Gastroesophageal sphincter (tissue), 4 donors: ENCODE measurements at regions not wholly inside any gene's neighbourhood (a gene's known extent, or its start where the extent isn't known, plus 50 kb on each side); places are given as distances from the start of the nearest gene placed in this dataset.
A peak's percentile ranks its signal among the peaks of the same experiment; 100 is the strongest.

ENCODE experiments used
- ATAC-seq: fragments of 150-250 bp; one replicate; pipeline ENCODE4 v1.9.1; 2016; ENCODE audit warnings: mild to moderate bottlenecking, moderate library complexity
- H3K27ac ChIP-seq, 4 donors: fragments of 200-600 bp; sonication (generic) in 3 of 4; 1 replicate in 3 of 4; 2 replicates in 1 of 4; pipeline ENCODE4 v1.5.1; 2016 to 2019
- H3K27me3 ChIP-seq: fragments of 200-600 bp; sonication (generic); one replicate; pipeline ENCODE4 v1.5.1; 2019
- H3K36me3 ChIP-seq, 2 donors: fragments of 200-600 bp; sonication (generic); one replicate each; pipeline ENCODE4 v1.5.1; 2019; ENCODE audit warnings: control low read depth in 1 of 2
- H3K4me1 ChIP-seq, 3 donors: fragments of 200-600 bp; sonication (generic); 1 replicate in 2 of 3; 2 replicates in 1 of 3; pipeline ENCODE4 v1.5.1; 2016 to 2019; ENCODE audit warnings: control low read depth in 2 of 3
- H3K4me3 ChIP-seq, 2 donors: fragments of 200-600 bp; sonication (generic); one replicate each; pipeline ENCODE4 v1.5.1; 2019; ENCODE audit warnings: mild to moderate bottlenecking in 1 of 2, moderate library complexity in 1 of 2
- H3K9me3 ChIP-seq, 3 donors: fragments of 200-600 bp; sonication (generic); one replicate each; pipeline ENCODE4 v1.5.1; 2017 to 2019; ENCODE audit warnings: control low read depth in 2 of 3
- CTCF ChIP-seq, 4 experiments: fragments of 200-600 bp in 2 of 4; fragments of 450-650 bp in 2 of 4; sonication (generic) in 1 of 4; IDR thresholded peaks; one replicate each; pipeline ENCODE4 v1.5.1; 2017 to 2019; ENCODE audit warnings: antibody characterized with exemption in 4 of 4, mild to moderate bottlenecking in 2 of 4, moderate library complexity in 2 of 4
- EP300 ChIP-seq: sonication (generic); formaldehyde crosslinking; IDR thresholded peaks from one replicate; pipeline ENCODE4 v1.6.1; 2017; ENCODE audit warnings: antibody characterized with exemption, mild to moderate bottlenecking
- POLR2A ChIP-seq, 2 donors: fragments of 450-650 bp; IDR thresholded peaks; one replicate each; pipeline ENCODE4 v1.6.1; 2017; ENCODE audit warnings: antibody characterized with exemption in 2 of 2, mild to moderate bottlenecking in 2 of 2, moderate library complexity in 1 of 2
- POLR2AphosphoS5 ChIP-seq: sonication (generic); formaldehyde crosslinking; IDR thresholded peaks from one replicate; pipeline ENCODE4 v1.6.1; 2017; ENCODE audit warnings: antibody characterized with exemption
- WGBS, 2 donors: methylation state at CpG; one replicate each; pipeline ENCODE4 v1.1.5; 2018; ENCODE audit warnings: low coverage in 1 of 2; 5-methylcytosine and 5-hydroxymethylcytosine counted together

DNA sequence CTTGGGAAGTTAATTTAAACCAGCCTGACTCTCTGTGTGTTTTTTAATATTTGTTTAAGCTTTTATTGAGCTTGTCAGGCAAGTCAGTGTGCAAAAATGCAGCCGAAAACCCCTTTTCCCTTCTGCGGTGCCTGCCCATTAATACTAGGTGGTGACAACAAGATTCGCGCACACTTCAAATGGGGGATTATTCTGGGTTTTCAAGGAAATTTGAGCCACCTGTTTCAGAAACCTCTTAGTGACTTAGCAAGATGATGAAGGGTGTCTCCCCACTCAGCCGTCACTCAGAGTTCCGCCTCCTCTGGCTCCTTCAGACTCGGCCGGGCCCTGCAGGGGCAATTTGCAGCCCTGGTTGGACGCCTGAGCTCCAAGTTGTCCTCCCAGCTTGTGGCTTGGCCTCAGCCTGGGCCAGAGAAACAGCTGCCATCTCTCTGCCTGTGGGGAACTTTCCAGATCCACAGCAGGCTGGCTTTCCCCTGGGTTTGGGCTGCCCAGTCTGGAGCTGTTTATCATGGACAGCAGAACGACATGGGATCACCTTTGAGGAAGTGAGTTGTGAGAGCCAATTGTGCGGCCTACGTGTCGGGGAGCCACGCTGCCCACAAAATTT is 75.9 kb downstream of the SPRY4 start:
- Histone ChIP-seq H3K4me3 (no peak overlapping the region), H3K27ac (peak overlapping the region in 2 of 4 donors; percentile 18 to 54), H3K4me1 (peaks cover 4 to 28% (median 12%) of the 10 kb centered on the region in 3 donors), H3K27me3 (no peaks in the 10 kb centered on the region), H3K36me3 (no peaks in the 10 kb centered on the region), H3K9me3 (no peaks in the 10 kb centered on the region)
- 47 to 58% methylated on average over 6 of the region's 14 CpGs for WGBS, 2 donors
- peak; percentile 44 for ATAC-seq
- TF ChIP-seq POLR2A (IDR thresholded peaks at IDR 0.05): no peak
- TF ChIP-seq CTCF (IDR thresholded peaks at IDR 0.05): no peak

- peak overlapping the region in 3 of 4 donors; percentile 50 to 72 (median 53) for H3K27ac ChIP-seq
- peaks cover 4 to 28% (median 12%) of the 10 kb centered on the region in 3 donors for H3K4me1 ChIP-seq
- WGBS, 2 donors: 22 to 24% methylated on average over 4 to 9 of the region's 9 CpGs
- H3K9me3 ChIP-seq: no peaks in the 10 kb centered on the region
- ATAC-seq: peak; percentile 84
- H3K36me3 ChIP-seq: no peaks in the 10 kb centered on the region
- H3K4me3 ChIP-seq: no peak overlapping the region
- TF ChIP-seq POLR2A (IDR thresholded peaks at IDR 0.05): no peak
- no peak for TF ChIP-seq CTCF (IDR thresholded peaks at IDR 0.05)
- no peak for TF ChIP-seq EP300
- TF ChIP-seq POLR2AphosphoS5: peak; percentile 81
- H3K27me3 ChIP-seq: no peaks in the 10 kb centered on the region
Measured at GRCh38 chr5:142246258-142246657, 78.6 kb downstream of the SPRY4 start.

GRCh38 chr5:142245786-142246185 is 79.0 kb downstream of the SPRY4 start:
- H3K4me1 ChIP-seq: peaks cover 4 to 28% (median 12%) of the 10 kb centered on the region in 3 donors
- H3K27ac ChIP-seq: peak overlapping the region in 3 of 4 donors; percentile 50 to 72 (median 53)
- WGBS, 2 donors: 13 to 100% methylated on average over 2 of the region's 5 CpGs
- no peak for ATAC-seq
- no peaks in the 10 kb centered on the region for H3K36me3 ChIP-seq
- H3K4me3 ChIP-seq: no peak overlapping the region
- no peaks in the 10 kb centered on the region for H3K27me3 ChIP-seq
- TF ChIP-seq POLR2AphosphoS5 (no peak), CTCF (IDR thresholded peaks at IDR 0.05) (no peak), POLR2A (IDR thresholded peaks at IDR 0.05) (no peak), EP300 (no peak)
- H3K9me3 ChIP-seq: no peaks in the 10 kb centered on the region

- Histone ChIP-seq H3K27me3 (no peaks in the 10 kb centered on the region), H3K4me1 (peaks cover 4 to 26% (median 12%) of the 10 kb centered on the region in 3 donors), H3K27ac (no peak overlapping the region), H3K4me3 (no peak overlapping the region), H3K36me3 (no peaks in the 10 kb centered on the region), H3K9me3 (no peaks in the 10 kb centered on the region)
- ATAC-seq: no peak
- 100% methylated on average over 1 of the region's 1 CpG; no CpG with 5 or more reads in 1 of the 2 donors for WGBS, 2 donors
- no peak for TF ChIP-seq POLR2A (IDR thresholded peaks at IDR 0.05)
- no peak for TF ChIP-seq POLR2AphosphoS5
- no peak for TF ChIP-seq CTCF (IDR thresholded peaks at IDR 0.05)
- no peak for TF ChIP-seq EP300
Measured at GRCh38 chr5:142244440-142244839, 80.4 kb downstream of the SPRY4 start.

DNA sequence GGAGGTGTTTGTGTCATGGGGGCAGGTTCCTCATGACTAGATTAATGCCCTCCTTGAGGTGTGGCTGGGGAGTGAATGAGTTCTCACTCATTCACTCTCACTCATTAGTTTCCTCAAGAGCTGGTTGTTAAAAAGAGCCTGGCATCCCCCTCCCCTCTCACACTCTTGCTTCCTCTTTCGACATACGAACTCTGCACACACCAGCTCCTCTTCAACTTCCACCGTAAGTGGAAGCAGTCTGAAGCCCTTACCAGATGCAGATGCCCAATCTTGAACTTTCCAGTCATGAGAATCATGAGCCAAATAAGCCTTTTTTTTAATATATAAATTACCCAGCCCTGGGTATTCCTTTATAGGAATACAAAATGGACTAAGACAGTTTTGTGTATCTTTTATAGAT is 82.5 kb downstream of the SPRY4 start:
- 89 to 90% methylated on average over 3 of the region's 3 CpGs for WGBS, 2 donors
- Histone ChIP-seq H3K4me1 (peaks cover 4 to 18% (median 12%) of the 10 kb centered on the region in 3 donors), H3K27me3 (no peaks in the 10 kb centered on the region), H3K27ac (no peak overlapping the region), H3K36me3 (no peaks in the 10 kb centered on the region), H3K9me3 (no peaks in the 10 kb centered on the region), H3K4me3 (no peak overlapping the region)
- TF ChIP-seq POLR2A (IDR thresholded peaks at IDR 0.05) (no peak), POLR2AphosphoS5 (no peak), EP300 (no peak), CTCF (IDR thresholded peaks at IDR 0.05) (no peak)
- ATAC-seq: no peak
